ENCODE measurements at regions not wholly inside any gene's neighbourhood (a gene's known extent, or its start where the extent isn't known, plus 50 kb on each side); places are given as distances from the start of the nearest gene placed in this dataset.

GRCh38 chr17:12330456-12330855 lies 309.8 kb downstream of the MAP2K4 start:
- TF ChIP-seq CTCF (IDR thresholded peaks at IDR 0.05): no peak
- no peak for TF ChIP-seq POLR2A (IDR thresholded peaks at IDR 0.05)

Data from body of pancreas (tissue), 4 donors.